Neural crest cell (in vitro differentiated cells): ENCODE measurements at regions not wholly inside any gene's neighbourhood (a gene's known extent, or its start where the extent isn't known, plus 50 kb on each side); places are given as distances from the start of the nearest gene placed in this dataset.

Source experiments
- DNase-seq: peaks from one replicate; pipeline ENCODE4 v3.0.0; 2021; ENCODE audit warnings: low read depth, mixed read lengths, low spot score
- H3K27ac Mint-ChIP-seq: one replicate; pipeline ENCODE4 v1.8.0; 2021; ENCODE audit warnings: mild to moderate bottlenecking, mixed read lengths; ENCODE audit not compliant: unreplicated experiment
- H3K27me3 Mint-ChIP-seq: 2 replicates; pipeline ENCODE4 v1.8.0; 2021; ENCODE audit warnings: low read depth, mild to moderate bottlenecking, mixed read lengths
- H3K36me3 Mint-ChIP-seq: 2 replicates; pipeline ENCODE4 v1.8.0; 2021; ENCODE audit warnings: low read depth, mild to moderate bottlenecking, mixed read lengths
- H3K4me1 Mint-ChIP-seq: 2 replicates; pipeline ENCODE4 v1.8.0; 2021; ENCODE audit warnings: mixed read lengths
- H3K4me3 Mint-ChIP-seq: one replicate; pipeline ENCODE4 v1.8.0; 2021; ENCODE audit warnings: mild to moderate bottlenecking, mixed read lengths
- H3K9me3 Mint-ChIP-seq: 2 replicates; pipeline ENCODE4 v1.8.0; 2021; ENCODE audit warnings: mixed read lengths
- CTCF ChIP-seq: fragments of 200-600 bp; sonication (generic); conservative IDR thresholded peaks from 2 replicates; pipeline ENCODE4 v1.5.0; 2021; ENCODE audit warnings: antibody characterized with exemption, mild to moderate bottlenecking

- Mint-ChIP-seq H3K9me3 (no peaks in the 10 kb centered on the region), H3K36me3 (no peaks in the 10 kb centered on the region)
Observed at GRCh38 chr12:127504874-127505273, 762.1 kb upstream of the TMEM132C start.

GRCh38 chr12:127507341-127507740 is 759.6 kb upstream of the TMEM132C start:
- Mint-ChIP-seq H3K4me3 (no peak overlapping the region), H3K4me1 (peaks cover 5% of the 10 kb centered on the region), H3K36me3 (no peaks in the 10 kb centered on the region), H3K27me3 (no peaks in the 10 kb centered on the region), H3K27ac (no peak overlapping the region), H3K9me3 (no peaks in the 10 kb centered on the region)
- no peak for DNase-seq
- no peak for TF ChIP-seq CTCF

More at GRCh38 chr12:127504874-127505273, 762.1 kb upstream of the TMEM132C start:
- H3K27me3 Mint-ChIP-seq, result no peaks in the 10 kb centered on the region
- H3K27ac Mint-ChIP-seq, result no peak overlapping the region
- H3K4me3 Mint-ChIP-seq, result no peak overlapping the region
- peaks cover 5% of the 10 kb centered on the region for H3K4me1 Mint-ChIP-seq
- no peak for DNase-seq
- TF ChIP-seq CTCF, result no peak

GRCh38 chr12:127509066-127509778 is 757.7 kb upstream of the TMEM132C start:
- no peak for TF ChIP-seq CTCF
- no peaks in the 10 kb centered on the region for H3K36me3 Mint-ChIP-seq
- no peak for DNase-seq
- peaks cover 5% of the 10 kb centered on the region for H3K4me1 Mint-ChIP-seq
- H3K27ac Mint-ChIP-seq, result no peak overlapping the region
- no peaks in the 10 kb centered on the region for H3K27me3 Mint-ChIP-seq
- no peak overlapping the region for H3K4me3 Mint-ChIP-seq
- no peaks in the 10 kb centered on the region for H3K9me3 Mint-ChIP-seq

GRCh38 chr12:127515941-127516340 is 751.0 kb upstream of the TMEM132C start:
- no peaks in the 10 kb centered on the region for H3K9me3 Mint-ChIP-seq
- H3K27ac Mint-ChIP-seq, result peak overlapping the region; percentile 32
- peaks cover 9% of the 10 kb centered on the region for H3K4me1 Mint-ChIP-seq
- no peak overlapping the region for H3K4me3 Mint-ChIP-seq
- no peak for TF ChIP-seq CTCF
- H3K27me3 Mint-ChIP-seq, result no peaks in the 10 kb centered on the region
- H3K36me3 Mint-ChIP-seq, result no peaks in the 10 kb centered on the region
- no peak for DNase-seq

- no peaks in the 10 kb centered on the region for H3K9me3 Mint-ChIP-seq
Observed at GRCh38 chr12:127516467-127516866, 750.5 kb upstream of the TMEM132C start.

More at GRCh38 chr12:127516467-127516866, 750.5 kb upstream of the TMEM132C start:
- Mint-ChIP-seq H3K27ac (peak overlapping the region; percentile 32), H3K4me1 (peaks cover 9% of the 10 kb centered on the region), H3K4me3 (no peak overlapping the region), H3K36me3 (no peaks in the 10 kb centered on the region), H3K27me3 (no peaks in the 10 kb centered on the region)
- no peak for TF ChIP-seq CTCF
- no peak for DNase-seq
